ENCODE measurements at regions not wholly inside any gene's neighbourhood (a gene's known extent, or its start where the extent isn't known, plus 50 kb on each side); places are given as distances from the start of the nearest gene placed in this dataset.
A peak's percentile ranks its signal among the peaks of the same experiment; 100 is the strongest.

DNA sequence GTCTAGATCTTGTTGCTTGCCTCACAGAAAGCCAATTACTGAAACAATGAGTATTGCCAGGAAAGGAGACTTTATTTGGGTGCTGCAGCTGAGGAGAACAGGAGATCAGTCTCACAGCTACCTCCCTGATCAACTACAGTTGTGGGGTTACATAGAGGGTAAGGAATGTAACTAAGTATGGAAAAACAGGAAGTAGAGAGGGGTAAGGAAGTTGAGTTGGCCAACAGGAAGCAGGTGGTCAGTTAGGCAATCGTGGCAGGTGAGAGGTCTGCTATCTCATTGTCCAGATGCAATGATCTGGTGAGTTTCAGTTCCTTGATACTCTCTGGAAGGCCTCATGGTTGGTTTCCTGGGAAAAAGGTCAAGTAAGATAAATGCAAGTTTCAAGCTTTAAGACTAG lies 333.1 kb upstream of the GOT2 start:
- H3K27ac ChIP-seq = no peak overlapping the region
- no peak for TF ChIP-seq ZFX (IDR thresholded peaks at IDR 0.05)
- TF ChIP-seq, protein P1, sequence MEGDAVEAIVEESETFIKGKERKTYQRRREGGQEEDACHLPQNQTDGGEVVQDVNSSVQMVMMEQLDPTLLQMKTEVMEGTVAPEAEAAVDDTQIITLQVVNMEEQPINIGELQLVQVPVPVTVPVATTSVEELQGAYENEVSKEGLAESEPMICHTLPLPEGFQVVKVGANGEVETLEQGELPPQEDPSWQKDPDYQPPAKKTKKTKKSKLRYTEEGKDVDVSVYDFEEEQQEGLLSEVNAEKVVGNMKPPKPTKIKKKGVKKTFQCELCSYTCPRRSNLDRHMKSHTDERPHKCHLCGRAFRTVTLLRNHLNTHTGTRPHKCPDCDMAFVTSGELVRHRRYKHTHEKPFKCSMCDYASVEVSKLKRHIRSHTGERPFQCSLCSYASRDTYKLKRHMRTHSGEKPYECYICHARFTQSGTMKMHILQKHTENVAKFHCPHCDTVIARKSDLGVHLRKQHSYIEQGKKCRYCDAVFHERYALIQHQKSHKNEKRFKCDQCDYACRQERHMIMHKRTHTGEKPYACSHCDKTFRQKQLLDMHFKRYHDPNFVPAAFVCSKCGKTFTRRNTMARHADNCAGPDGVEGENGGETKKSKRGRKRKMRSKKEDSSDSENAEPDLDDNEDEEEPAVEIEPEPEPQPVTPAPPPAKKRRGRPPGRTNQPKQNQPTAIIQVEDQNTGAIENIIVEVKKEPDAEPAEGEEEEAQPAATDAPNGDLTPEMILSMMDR (conservative IDR thresholded peaks at IDR 0.05) = no peak

DNA sequence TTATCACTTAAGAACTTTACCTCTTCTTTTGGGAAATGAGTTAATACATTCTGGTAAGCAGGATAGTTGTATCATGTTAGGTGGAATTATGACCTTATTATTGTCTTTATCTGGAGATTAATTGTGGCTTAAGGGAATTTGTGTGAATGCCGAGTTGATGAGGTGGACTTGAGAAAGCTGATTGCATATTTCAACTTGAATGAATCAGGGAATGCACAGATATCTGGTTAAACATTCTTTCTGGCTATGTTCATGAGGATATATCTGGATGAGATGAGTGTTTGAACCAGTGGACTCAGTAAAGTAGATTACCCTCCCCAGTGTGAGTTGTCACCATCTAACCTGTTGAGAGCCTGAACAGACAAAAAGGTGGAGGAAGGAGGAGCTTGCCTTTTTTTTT lies 326.1 kb upstream of the GOT2 start:
- TF ChIP-seq ZFX (IDR thresholded peaks at IDR 0.05) = no peak
- TF ChIP-seq, protein P1 (conservative IDR thresholded peaks at IDR 0.05) = no peak
- no peak overlapping the region for H3K27ac ChIP-seq

DNA sequence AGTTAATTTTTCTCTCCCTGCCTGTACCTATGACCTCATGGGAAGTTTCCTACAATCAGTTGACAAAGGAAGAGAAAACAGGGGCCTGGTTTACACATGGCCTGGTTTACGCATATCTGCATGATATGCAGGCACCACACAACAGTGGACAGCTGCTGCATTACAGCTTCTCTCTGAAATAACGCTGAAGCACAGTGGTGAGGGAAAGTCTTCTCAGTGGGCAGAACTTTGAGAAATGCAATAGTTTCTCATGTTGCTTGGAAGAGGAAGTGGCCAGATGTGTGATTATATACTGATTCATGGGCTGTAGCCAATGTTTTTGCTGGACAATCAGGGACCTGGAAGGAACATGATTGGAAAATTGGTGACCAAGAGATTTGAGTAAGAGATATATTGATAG lies 324.1 kb upstream of the GOT2 start:
- TF ChIP-seq, protein P1 (conservative IDR thresholded peaks at IDR 0.05) = no peak
- no peak for TF ChIP-seq ZFX (IDR thresholded peaks at IDR 0.05)
- no peak overlapping the region for H3K27ac ChIP-seq

DNA sequence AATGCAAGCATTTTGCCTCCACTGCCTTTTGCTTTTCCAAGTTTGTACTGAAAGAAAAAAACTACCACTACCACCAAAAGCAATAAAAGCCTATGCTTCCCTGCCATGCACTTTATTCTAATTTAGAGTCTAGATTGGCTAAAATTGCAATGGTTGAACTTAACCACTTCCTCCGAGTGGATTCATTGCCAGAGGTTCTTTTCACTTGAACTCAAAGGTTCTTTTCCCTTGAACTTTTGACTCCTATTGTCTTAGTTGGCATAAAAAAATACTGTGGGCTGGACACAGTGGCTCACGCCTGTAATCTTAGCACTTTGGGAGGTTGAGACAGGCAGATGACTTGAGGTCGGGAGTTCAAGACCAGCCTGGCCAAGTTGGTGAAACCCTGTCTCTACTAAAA lies 319.8 kb upstream of the GOT2 start:
- TF ChIP-seq, protein P1 (conservative IDR thresholded peaks at IDR 0.05) = no peak
- TF ChIP-seq ZFX (IDR thresholded peaks at IDR 0.05) = no peak
- no peak overlapping the region for H3K27ac ChIP-seq

DNA sequence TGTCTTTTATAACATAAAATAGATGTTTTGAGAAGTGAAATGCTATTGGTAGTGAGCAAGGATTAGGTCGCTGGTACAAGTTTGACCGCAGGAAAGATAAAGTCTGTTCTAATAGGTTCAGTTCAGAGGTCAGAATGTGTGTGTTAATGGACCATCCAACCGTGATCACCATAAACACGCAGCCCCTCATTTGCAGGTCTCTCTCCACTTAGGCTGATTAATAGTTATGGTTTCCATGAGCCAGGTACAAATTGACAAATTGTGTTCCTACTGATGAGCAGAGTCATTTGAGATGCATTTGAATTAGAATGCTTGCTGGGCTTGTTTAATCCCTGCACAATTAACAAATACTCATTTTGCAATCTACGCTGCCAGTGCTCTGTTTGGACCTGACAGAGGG lies 318.1 kb upstream of the GOT2 start:
- no peak for TF ChIP-seq ZFX (IDR thresholded peaks at IDR 0.05)
- TF ChIP-seq, protein P1 (conservative IDR thresholded peaks at IDR 0.05) = no peak
- H3K27ac ChIP-seq = no peak overlapping the region

DNA sequence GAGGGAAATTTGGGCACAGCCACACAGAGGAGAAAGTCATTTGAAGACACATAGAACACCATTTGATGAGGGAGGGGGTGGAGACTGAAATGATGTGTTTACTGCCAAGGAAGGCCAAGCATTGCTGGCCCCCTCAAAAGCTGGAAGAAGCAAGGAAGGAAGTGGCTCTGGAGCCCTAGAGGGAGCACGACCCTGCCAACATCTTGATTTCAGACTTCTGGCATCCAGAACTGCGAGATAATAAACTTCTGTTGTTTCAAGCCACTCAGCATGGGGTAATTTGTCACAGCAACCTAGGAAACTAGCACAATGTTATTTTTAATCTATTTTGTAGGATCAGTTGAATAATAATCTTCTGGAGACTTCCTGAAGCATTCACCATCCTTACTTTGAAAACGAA lies 314.8 kb upstream of the GOT2 start:
- no peak overlapping the region for H3K27ac ChIP-seq
- TF ChIP-seq, protein P1 (conservative IDR thresholded peaks at IDR 0.05) = no peak
- no peak for TF ChIP-seq ZFX (IDR thresholded peaks at IDR 0.05)

DNA sequence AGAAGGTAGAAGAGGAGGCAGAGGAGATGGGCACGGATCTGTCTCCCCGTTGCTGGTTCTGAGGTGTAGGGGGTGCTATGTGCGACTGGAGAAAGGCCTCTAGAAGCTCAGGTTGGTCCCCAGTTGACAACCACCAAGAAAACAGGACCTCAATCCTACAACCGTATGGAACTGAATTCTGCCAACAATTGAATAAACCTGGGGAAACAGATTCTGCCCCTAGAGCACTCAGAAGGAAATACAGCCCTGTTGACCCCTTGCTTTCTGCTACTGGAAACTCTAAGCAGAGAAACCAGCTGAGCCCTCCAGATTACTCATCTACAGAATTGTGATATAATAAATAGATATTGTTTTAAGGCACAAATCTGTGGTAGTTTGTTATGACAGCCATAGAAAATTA lies 313.0 kb upstream of the GOT2 start:
- no peak overlapping the region for H3K27ac ChIP-seq
- TF ChIP-seq ZFX (IDR thresholded peaks at IDR 0.05) = no peak
- TF ChIP-seq, protein P1 (conservative IDR thresholded peaks at IDR 0.05) = peak; percentile 24; the same call in 1 of the 2 replicates
